NCI-H1105 treated with DMSO at 0.1 percent for 48 hours (cell line): ENCODE measurements at regions not wholly inside any gene's neighbourhood (a gene's known extent, or its start where the extent isn't known, plus 50 kb on each side); places are given as distances from the start of the nearest gene placed in this dataset.

ENCODE experiments used
- DNase-seq: peaks from one replicate; lab custom pipeline; 2025; lab: John Stamatoyannopoulos, UW

- no peak for DNase-seq
Observed at GRCh38 chr15:77713281-77713680, 80.6 kb upstream of the LINGO1 start.

- DNase-seq = no peak
Observed at GRCh38 chr15:77712438-77712837, 79.7 kb upstream of the LINGO1 start.

- no peak for DNase-seq
Observed at GRCh38 chr15:77710637-77711036, 77.9 kb upstream of the LINGO1 start.

GRCh38 chr15:77710206-77710605 is 77.5 kb upstream of the LINGO1 start:
- DNase-seq = no peak

DNA sequence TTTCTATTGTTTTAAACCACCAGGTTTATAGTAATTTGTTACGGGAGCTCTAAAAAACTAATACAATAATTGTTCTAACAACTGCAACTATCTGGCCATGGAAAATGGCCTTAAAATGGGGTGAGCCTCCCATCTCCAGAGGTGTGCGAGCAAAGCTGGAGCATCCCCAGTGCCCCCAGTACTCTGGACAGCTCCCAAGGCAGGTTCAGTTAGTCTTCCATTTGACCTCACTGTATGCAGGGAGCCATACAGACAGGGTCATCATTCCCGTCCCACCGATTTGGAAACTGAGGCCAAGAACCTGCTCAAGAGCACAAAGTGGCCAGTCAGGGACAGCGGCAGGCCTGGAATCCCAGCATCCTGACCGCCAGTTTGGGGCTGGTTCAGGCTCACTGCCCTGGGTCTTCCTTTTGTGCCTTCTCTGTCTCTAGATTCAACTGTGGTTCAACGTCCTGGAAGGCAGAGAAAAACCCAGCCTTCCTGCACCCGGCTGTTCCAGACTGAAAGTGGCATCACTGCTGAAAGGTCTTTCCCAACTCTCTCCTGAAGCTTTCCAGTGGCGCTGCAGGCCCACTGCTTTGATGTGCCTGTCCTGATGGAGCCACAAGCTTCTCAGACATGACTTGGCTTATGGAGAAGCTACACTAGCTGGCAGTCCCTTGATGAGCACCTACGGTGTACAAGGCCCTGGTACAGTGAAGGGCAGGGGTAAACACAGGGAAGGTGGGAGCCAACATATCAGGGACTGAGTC is 76.6 kb upstream of the LINGO1 start:
- DNase-seq = no peak

DNA sequence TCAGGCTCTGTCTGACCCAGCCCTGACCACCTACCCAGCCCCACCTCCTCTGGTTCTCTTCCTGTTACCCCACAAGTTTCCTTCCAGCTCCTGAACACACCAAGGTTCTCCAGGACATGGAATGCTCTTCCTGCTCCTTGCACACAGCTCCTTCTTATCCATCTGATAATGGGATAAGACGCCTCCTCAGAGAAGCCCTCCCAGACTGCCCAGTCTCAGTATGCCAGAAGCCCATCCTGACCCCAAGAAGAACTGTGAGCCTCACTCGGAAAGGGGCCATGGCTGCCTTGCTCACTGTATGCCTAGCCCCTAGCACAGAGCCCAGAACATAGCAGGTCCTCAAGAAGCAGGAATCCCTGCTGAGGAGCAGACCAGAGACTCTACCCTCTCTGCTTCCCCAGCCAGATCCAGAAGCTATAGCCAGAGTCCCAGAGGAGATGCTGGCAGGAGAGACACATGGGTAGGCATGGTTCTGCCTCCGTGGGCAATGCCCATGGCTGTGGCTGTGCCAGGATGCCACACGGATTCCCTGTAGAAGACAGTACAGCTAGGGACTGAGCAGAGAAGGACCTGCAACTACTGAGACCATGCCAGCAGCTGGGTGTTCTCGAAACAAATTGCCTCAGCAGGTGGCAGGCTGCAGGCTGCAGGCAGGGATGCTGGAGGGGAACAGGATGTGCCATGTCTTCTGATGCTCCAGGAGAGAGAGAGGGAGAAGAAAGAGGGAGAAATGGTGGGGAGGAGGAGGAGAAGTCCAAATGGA is 74.0 kb upstream of the LINGO1 start:
- DNase-seq = no peak

- DNase-seq = no peak
Observed at GRCh38 chr15:77702211-77702957, 69.7 kb upstream of the LINGO1 start.

DNA sequence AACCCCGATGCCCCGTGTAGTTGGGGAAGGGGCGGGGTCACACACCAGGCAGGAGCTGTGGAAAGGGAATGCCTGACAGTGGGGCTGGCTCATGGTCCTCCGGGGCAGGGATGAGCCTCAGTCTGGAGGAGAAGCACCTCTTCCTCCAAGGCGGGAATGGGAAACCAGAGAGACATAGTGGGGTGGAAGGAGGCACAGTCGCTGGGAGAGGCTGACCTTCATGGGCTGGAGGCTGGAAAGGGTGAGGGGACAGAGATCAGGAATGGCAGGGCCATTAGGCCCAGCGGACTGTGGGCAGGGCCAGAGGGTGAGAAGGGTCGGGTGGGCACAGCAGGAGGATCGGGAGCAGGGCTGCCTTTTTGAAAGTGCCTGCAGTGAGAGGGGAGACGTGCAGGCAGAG is 65.8 kb upstream of the LINGO1 start:
- DNase-seq = no peak

DNA sequence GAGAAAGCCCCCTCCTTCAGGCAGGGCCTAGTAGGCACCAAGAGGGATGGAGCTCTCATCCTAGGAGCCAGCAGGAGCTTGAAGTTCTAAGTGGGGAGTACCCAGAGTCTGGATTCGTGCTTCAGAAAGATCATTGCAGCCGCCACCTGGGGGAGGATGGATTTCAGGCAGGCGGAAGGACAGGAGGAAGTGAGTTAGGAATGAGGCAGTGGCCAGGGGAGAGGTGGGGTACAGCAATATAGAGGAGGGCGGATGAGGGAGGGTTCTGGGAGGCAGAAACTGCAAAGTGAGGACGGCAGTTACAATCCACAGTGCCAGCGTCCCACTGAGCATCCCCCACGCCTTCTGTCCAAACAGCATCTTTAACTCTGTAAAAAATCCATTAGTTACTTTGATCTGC is 65.2 kb upstream of the LINGO1 start:
- no peak for DNase-seq

- no peak for DNase-seq
Observed at GRCh38 chr15:77696871-77697270, 64.2 kb upstream of the LINGO1 start.

DNA sequence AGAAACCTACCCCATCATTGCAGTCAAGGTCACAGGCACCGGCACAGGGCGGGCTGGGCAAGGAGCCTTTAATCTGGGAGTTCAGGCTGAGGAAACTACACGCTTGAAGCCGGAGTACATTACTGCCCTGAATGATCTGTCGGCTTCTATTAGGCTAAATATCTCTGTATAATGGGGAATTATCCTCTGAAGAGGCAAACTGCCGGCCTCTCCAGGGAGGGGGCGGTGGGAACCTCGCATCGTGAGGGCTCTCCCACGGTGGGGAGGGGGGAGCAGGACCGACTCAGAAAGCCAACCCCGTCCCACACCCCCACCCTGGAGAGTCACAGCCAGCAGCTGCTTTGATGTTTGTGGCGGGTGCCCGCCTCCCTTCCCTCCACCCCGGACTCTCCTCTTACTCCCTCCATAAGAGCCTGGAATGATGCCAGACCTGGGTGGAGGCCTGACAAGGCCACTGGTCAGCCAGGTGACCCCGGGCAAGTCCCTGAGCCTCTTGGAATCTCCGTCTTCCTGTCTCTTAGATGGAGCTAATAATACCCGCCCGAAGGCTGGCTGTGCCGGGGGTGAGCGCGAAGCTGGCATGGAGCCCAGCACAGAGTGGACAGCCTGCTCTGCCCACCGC is 63.4 kb upstream of the LINGO1 start:
- DNase-seq = no peak

- no peak for DNase-seq
Observed at GRCh38 chr15:77695548-77695947, 62.8 kb upstream of the LINGO1 start.

GRCh38 chr15:77693576-77693975 is 60.9 kb upstream of the LINGO1 start:
- no peak for DNase-seq

DNA sequence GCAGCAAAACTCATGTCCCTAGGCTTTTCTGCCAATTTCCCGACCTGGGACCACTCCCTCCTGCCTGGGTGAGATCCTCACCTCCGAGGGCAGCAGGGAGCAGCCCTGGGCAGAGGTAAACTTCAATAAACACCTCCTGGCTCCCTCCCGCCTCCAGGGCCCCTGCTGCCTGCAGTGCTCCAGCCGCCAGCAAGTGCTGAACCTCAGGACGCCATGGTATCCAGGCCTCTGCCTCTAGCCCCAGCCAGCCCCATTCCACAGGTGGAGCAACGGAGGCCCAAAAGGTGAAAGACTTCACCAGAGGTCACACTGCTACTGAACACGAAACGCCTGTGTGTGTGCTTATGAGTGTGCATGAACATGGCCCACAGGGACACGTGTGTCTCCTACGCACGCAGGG is 59.9 kb upstream of the LINGO1 start:
- no peak for DNase-seq

DNA sequence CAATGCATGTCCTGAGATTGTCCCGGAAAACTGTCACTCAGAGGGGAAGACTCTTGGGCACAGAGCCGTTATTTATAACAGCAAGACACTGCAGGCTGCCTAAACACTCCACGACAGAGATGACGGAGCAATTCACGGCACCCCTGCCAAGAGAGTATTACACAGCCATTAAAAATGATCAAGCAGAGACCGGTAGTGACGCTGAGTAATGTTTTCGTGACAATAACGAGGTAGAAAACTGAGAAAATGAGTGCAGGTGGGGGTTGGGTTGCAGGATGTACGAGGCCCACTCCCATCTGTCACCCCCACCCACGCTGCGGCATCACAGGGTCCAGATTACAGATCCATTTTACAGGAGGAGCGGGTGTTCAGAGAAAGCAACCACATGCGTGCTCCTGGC is 58.9 kb upstream of the LINGO1 start:
- DNase-seq = no peak

DNA sequence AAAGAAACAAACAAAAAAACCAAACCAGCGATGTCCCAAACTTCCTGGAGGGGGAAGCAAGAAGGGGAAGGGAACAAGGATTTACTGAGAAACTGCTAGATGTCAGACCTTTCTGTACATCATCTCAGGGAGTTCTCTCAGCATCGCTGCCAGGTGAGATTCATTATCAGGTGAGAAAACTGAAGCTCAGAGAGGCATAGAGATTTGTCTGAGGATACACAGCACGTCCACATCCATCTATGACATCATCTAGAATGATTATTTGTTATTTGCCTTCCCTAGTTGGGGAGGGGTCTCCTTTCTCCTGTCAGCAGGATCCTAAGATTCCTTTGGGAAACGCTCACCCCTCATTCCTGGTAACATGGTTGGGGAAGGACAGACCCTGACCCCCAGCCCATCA is 57.1 kb upstream of the LINGO1 start:
- no peak for DNase-seq

- DNase-seq = no peak
Observed at GRCh38 chr15:77688693-77689092, 56.0 kb upstream of the LINGO1 start.

GRCh38 chr15:77688266-77688665 is 55.6 kb upstream of the LINGO1 start:
- no peak for DNase-seq

DNA sequence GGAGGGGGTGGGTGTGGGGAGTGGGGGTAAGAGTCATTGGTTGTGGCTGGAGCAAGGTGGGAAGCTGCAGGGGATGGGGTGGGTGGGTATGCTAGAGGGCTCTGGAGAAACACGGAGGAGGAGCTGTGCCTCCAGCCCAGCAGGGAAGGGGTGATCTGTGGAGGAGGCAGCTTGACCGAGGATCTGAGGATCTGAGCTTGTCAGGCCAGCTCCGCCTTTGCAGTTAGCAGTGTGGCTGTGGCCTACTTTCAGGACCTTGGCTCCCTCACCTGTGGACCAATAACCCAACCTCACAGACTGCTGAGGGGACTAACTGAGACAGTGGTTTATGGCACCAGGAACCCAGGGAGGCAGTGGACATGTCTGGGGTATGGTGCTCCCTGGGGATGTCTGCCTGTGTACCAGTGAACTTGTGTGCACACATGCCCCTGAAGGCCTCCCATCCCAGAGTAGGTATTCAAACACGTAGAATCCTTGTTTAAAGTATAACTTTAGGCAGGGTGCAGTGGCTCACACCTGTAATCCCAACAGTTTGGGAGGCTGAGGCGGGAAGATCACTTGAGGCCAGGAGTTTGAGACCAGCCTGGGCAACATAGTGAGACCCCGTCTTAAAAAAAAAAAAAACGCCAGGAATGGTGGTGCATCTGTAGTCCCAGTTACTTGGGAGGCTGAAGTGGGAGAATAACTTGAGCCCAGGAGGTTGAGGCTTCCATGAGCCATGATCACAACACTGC is 52.5 kb upstream of the LINGO1 start:
- no peak for DNase-seq

- no peak for DNase-seq
Observed at GRCh38 chr15:77684341-77685081, 51.8 kb upstream of the LINGO1 start.

GRCh38 chr15:77682564-77682963 is 49.9 kb upstream of the LINGO1 start:
- no peak for DNase-seq
